ENCODE measurements at regions not wholly inside any gene's neighbourhood (a gene's known extent, or its start where the extent isn't known, plus 50 kb on each side); places are given as distances from the start of the nearest gene placed in this dataset.

DNA sequence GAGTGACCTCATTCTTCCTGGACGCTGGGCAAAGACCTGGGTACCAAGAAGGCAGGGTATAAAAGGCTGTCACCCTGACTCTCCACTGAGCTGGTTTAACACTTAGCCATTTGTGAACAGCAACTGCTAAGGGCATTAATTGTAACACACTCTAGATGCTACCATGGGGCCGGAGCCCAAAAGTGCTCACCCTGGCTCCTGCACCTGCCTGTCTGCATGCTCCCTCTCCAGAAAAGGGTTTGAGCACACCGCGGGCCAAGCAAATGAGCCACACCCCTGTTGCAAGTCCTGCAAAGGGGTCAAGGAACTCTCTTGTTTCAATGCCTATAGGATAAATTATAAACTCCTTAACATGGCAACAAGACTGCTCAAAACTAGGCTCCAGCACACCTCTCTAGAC lies 114.8 kb downstream of the TEX36 start:
- no peak for DNase-seq
- WGBS (ENCODE audit: insufficient coverage, low lambda C conversion rate), result no CpG with 5 or more reads among the region's 4 CpGs

DNA sequence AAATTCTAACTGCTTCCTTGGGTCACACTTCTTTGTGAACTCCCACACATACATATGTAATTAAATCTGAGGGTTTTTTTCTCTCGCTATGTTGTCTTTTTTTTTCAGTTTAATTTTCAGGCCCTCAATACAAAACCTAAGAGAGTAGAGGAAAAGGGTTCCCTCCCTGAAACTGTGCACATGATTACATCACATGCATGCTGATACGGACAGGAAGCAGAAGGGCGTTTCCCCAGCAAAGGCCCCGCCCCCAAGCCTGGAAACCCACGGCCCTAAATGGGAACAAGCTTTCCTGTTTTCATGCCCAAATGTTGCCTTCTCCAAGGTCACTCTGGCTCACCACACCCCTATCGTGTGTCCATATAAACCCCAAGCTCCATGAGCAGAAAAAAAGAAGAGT lies 115.4 kb downstream of the TEX36 start:
- no peak overlapping the region for H3K27ac ChIP-seq (ENCODE audit: low read length)
- H3K27me3 ChIP-seq (ENCODE audit: control insufficient read depth, insufficient read depth, low read length), result no peaks in the 10 kb centered on the region
- H3K4me1 ChIP-seq (ENCODE audit: control insufficient read depth, insufficient read depth, low read length), result no peaks in the 10 kb centered on the region
- 100% methylated on average over 3 of the region's 6 CpGs for WGBS (ENCODE audit: insufficient coverage, low lambda C conversion rate)
- no peaks in the 10 kb centered on the region for H3K9me3 ChIP-seq (ENCODE audit: control insufficient read depth, low read depth, low read length)
- no peak overlapping the region for H3K4me3 ChIP-seq (ENCODE audit: low read length)
- no peak for DNase-seq
- no peaks in the 10 kb centered on the region for H3K36me3 ChIP-seq (ENCODE audit: control insufficient read depth, insufficient read depth, low read length)

More for the DNA sequence above, 114.8 kb downstream of the TEX36 start:
- no peaks in the 10 kb centered on the region for H3K4me1 ChIP-seq (ENCODE audit: control insufficient read depth, insufficient read depth, low read length)
- no peaks in the 10 kb centered on the region for H3K27me3 ChIP-seq (ENCODE audit: control insufficient read depth, insufficient read depth, low read length)
- H3K36me3 ChIP-seq (ENCODE audit: control insufficient read depth, insufficient read depth, low read length), result no peaks in the 10 kb centered on the region
- no peak overlapping the region for H3K4me3 ChIP-seq (ENCODE audit: low read length)
- no peaks in the 10 kb centered on the region for H3K9me3 ChIP-seq (ENCODE audit: control insufficient read depth, low read depth, low read length)
- H3K27ac ChIP-seq (ENCODE audit: low read length), result no peak overlapping the region

DNA sequence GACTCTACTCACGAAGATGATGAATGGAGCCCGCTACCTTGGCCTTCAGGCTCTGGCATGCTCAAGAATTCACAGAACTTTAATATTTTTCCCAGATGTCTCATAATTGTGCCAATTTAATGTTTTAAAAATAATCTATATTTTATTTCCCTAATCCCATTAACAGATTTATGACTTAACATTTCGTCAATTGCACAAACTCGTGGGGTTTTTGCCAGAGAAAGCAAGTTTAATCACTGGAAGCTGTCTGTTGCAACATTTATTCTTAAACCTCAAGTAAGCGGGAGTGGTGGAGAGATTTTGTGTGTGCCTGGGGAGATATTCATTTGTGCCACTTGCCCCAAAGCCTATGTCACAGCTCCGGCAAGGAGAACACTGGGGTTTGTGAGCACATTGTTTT lies 117.9 kb downstream of the TEX36 start:
- 94% methylated on average over 3 of the region's 6 CpGs for WGBS (ENCODE audit: insufficient coverage, low lambda C conversion rate)
- no peak overlapping the region for H3K27ac ChIP-seq (ENCODE audit: low read length)
- H3K36me3 ChIP-seq (ENCODE audit: control insufficient read depth, insufficient read depth, low read length), result no peaks in the 10 kb centered on the region
- H3K27me3 ChIP-seq (ENCODE audit: control insufficient read depth, insufficient read depth, low read length), result no peaks in the 10 kb centered on the region
- no peaks in the 10 kb centered on the region for H3K9me3 ChIP-seq (ENCODE audit: control insufficient read depth, low read depth, low read length)
- H3K4me3 ChIP-seq (ENCODE audit: low read length), result no peak overlapping the region
- H3K4me1 ChIP-seq (ENCODE audit: control insufficient read depth, insufficient read depth, low read length), result no peaks in the 10 kb centered on the region
- DNase-seq, result no peak

DNA sequence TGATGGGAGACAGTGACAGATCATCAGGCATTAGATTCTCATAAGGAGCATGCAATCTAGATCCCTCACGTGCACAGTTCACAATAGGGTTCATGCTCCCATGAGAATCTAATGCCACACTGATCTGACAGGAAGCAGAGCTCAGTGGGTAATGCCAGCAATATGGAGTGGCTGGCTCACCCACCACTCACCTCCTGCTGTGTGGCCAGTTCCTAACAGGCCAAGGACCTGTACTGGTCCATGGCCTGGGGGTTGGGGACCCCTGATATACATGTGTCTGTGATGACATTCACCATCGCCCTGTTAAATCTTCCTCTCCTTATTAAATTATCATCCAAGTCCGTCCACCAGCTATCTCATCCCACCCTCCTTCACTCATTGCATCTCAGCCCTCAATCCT lies 118.4 kb downstream of the TEX36 start:
- Histone ChIP-seq H3K9me3 (ENCODE audit: control insufficient read depth, low read depth, low read length) (no peaks in the 10 kb centered on the region), H3K27ac (ENCODE audit: low read length) (no peak overlapping the region), H3K4me3 (ENCODE audit: low read length) (no peak overlapping the region), H3K27me3 (ENCODE audit: control insufficient read depth, insufficient read depth, low read length) (no peaks in the 10 kb centered on the region), H3K4me1 (ENCODE audit: control insufficient read depth, insufficient read depth, low read length) (no peaks in the 10 kb centered on the region), H3K36me3 (ENCODE audit: control insufficient read depth, insufficient read depth, low read length) (no peaks in the 10 kb centered on the region)
- 83% methylated on average over 2 of the region's 3 CpGs for WGBS (ENCODE audit: insufficient coverage, low lambda C conversion rate)
- DNase-seq, result no peak

DNA sequence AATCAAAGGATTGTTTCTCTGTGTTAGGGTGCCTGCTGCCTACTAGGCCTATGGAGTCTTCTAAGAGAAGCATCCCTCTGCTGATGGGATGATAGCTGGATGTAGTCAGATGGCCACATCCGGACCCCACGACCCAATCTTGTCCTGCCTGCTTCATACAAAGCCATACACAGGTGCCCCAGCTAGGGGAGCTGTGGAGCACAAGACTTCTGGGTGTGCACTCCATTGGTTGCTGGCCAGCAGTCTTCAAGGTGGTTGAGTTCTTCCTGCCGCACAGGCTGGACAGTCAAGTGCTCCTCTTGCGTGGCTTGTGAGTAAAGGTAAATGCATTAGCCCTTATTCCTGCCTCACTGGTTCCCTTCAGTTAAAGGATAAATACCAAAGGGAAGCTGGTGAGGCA lies 120.2 kb downstream of the TEX36 start:
- H3K27ac ChIP-seq (ENCODE audit: low read length), result no peak overlapping the region
- no peaks in the 10 kb centered on the region for H3K4me1 ChIP-seq (ENCODE audit: control insufficient read depth, insufficient read depth, low read length)
- WGBS (ENCODE audit: insufficient coverage, low lambda C conversion rate), result no CpG with 5 or more reads among the region's 4 CpGs
- no peak for DNase-seq
- no peaks in the 10 kb centered on the region for H3K27me3 ChIP-seq (ENCODE audit: control insufficient read depth, insufficient read depth, low read length)
- H3K9me3 ChIP-seq (ENCODE audit: control insufficient read depth, low read depth, low read length), result no peaks in the 10 kb centered on the region
- H3K36me3 ChIP-seq (ENCODE audit: control insufficient read depth, insufficient read depth, low read length), result no peaks in the 10 kb centered on the region
- no peak overlapping the region for H3K4me3 ChIP-seq (ENCODE audit: low read length)

DNA sequence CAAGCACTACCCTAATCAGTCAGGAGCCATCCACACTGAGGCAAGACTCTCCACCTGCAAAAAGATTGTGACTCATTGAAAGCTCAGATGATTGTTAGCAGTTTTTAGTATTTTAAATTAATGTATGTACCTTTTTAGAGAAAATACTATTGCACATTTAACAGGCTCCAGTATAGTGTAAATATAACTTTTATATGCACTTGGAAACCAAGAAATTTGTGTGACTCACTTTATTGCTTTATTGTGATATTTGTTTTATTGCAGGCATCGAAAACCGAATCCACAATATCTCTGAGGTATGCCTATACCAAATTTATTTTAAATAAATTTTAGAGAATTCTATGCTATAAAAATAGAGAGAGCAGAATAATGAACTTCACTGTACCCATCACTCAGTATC lies 122.0 kb downstream of the TEX36 start:
- WGBS (ENCODE audit: insufficient coverage, low lambda C conversion rate), result 86% methylated on average over 2 of the region's 2 CpGs

DNA sequence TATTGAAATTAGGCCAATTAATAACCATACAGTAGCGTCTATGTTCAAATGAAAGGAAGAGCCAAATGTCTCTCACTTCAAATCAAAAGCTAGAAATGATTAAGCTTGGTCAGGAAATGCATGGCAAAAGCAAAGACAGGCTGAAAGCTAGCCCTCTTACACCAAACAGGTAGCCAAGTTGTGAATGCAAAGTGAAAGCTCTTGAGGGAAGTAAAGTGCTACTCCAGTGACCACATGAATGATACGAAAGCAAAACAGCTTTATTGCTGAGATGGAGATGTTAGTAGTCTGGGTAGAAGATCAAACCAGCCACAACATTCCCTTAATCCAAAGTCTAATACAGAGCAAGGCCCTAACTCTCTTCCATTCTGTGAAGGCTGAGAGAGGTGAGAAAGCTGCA lies 123.8 kb downstream of the TEX36 start:
- no CpG with 5 or more reads among the region's 2 CpGs for WGBS (ENCODE audit: insufficient coverage, low lambda C conversion rate)
- DNase-seq, result no peak
- Histone ChIP-seq H3K27me3 (ENCODE audit: control insufficient read depth, insufficient read depth, low read length) (peaks cover 5% of the 10 kb centered on the region), H3K4me1 (ENCODE audit: control insufficient read depth, insufficient read depth, low read length) (no peaks in the 10 kb centered on the region), H3K36me3 (ENCODE audit: control insufficient read depth, insufficient read depth, low read length) (no peaks in the 10 kb centered on the region), H3K27ac (ENCODE audit: low read length) (no peak overlapping the region), H3K9me3 (ENCODE audit: control insufficient read depth, low read depth, low read length) (no peaks in the 10 kb centered on the region), H3K4me3 (ENCODE audit: low read length) (no peak overlapping the region)

More for the DNA sequence above, 122.0 kb downstream of the TEX36 start:
- peaks cover 5% of the 10 kb centered on the region for H3K27me3 ChIP-seq (ENCODE audit: control insufficient read depth, insufficient read depth, low read length)
- H3K27ac ChIP-seq (ENCODE audit: low read length), result no peak overlapping the region
- DNase-seq, result no peak
- H3K36me3 ChIP-seq (ENCODE audit: control insufficient read depth, insufficient read depth, low read length), result no peaks in the 10 kb centered on the region
- H3K4me1 ChIP-seq (ENCODE audit: control insufficient read depth, insufficient read depth, low read length), result no peaks in the 10 kb centered on the region
- H3K4me3 ChIP-seq (ENCODE audit: low read length), result no peak overlapping the region
- H3K9me3 ChIP-seq (ENCODE audit: control insufficient read depth, low read depth, low read length), result no peaks in the 10 kb centered on the region

DNA sequence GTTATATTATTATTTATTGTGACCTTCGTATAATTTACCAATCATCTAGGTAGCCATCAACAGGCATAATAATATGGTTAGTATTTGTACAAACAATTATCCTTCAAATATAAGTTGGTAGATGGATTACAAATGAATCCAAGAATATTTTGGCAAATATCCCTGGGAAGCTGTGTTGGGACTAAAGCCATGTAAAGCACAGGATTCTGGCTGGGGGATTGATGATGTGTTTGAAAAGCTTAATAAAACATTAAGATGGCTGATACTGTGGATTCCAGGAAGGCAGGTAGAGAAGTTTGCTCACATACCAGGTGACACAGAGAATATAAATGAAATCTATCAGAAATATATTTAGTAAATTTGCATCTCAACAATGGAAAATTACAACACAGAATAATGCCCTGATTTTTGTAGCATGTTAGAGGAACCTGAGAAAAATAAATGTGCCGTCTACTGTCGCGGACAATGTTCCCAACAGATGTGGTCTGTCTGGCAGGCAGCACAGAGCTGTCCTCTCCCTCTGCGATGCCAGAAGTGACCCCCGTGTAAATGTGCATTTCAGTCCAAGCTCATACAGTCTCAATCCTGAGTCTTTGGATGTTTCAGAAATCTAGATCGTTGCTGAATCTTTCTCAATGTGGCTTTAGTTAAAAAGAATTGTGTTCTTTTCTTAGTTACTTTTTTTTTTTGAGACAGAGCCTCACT lies 125.0 kb downstream of the TEX36 start:
- WGBS (ENCODE audit: insufficient coverage, low lambda C conversion rate), result 100% methylated on average over 1 of the region's 7 CpGs

DNA sequence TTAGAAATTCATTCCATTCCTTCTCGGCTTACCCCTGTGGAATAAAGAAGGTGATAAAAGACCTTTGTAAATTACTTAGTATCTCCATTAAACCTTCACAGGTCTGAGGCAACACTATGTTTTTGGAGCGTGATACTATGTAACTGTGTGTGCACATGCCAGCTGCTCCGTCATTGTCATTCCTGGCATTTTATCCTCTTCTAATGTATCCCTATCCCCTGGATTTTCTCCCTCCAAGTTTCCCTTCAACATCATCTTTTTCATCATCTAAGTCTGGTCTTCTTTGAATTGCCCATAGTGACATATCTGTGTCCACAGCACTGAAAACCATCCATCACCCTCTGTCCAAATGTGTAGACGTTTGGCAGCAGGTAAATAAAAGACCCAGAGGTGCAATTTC lies 125.7 kb downstream of the TEX36 start:
- WGBS (ENCODE audit: insufficient coverage, low lambda C conversion rate), result 43% methylated on average over 1 of the region's 4 CpGs
- DNase-seq, result no peak
- H3K27ac ChIP-seq (ENCODE audit: low read length), result no peak overlapping the region

More for the DNA sequence above, 125.0 kb downstream of the TEX36 start:
- Histone ChIP-seq H3K36me3 (ENCODE audit: control insufficient read depth, insufficient read depth, low read length) (no peaks in the 10 kb centered on the region), H3K4me3 (ENCODE audit: low read length) (no peak overlapping the region), H3K4me1 (ENCODE audit: control insufficient read depth, insufficient read depth, low read length) (no peaks in the 10 kb centered on the region), H3K9me3 (ENCODE audit: control insufficient read depth, low read depth, low read length) (no peaks in the 10 kb centered on the region), H3K27me3 (ENCODE audit: control insufficient read depth, insufficient read depth, low read length) (peaks cover 5% of the 10 kb centered on the region), H3K27ac (ENCODE audit: low read length) (no peak overlapping the region)
- DNase-seq, result no peak

DNA sequence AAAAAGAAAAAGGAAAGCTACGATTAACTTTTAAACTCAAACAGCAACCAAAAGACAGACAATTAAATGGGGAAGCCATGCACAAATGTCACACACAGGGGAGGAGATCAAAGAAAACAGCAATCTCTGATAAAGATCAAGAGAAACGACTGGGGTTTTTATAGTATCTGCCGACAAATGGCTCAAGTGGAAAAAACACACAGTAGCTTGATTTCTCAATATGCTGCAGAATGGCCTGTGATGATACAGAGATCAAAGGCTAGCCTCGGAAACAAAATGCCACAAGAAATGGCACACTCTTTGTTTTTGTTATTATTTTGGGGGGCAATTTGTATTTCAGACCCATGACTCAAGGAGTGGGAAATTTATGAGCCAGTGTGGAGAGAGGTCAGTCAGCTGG lies 126.1 kb downstream of the TEX36 start:
- no peaks in the 10 kb centered on the region for H3K9me3 ChIP-seq (ENCODE audit: control insufficient read depth, low read depth, low read length)
- H3K27me3 ChIP-seq (ENCODE audit: control insufficient read depth, insufficient read depth, low read length), result peaks cover 5% of the 10 kb centered on the region
- H3K4me3 ChIP-seq (ENCODE audit: low read length), result no peak overlapping the region
- no peaks in the 10 kb centered on the region for H3K4me1 ChIP-seq (ENCODE audit: control insufficient read depth, insufficient read depth, low read length)
- DNase-seq, result no peak
- no peak overlapping the region for H3K27ac ChIP-seq (ENCODE audit: low read length)
- H3K36me3 ChIP-seq (ENCODE audit: control insufficient read depth, insufficient read depth, low read length), result no peaks in the 10 kb centered on the region
- WGBS (ENCODE audit: insufficient coverage, low lambda C conversion rate), result 14% methylated on average over 2 of the region's 4 CpGs

More for the DNA sequence above, 125.7 kb downstream of the TEX36 start:
- Histone ChIP-seq H3K36me3 (ENCODE audit: control insufficient read depth, insufficient read depth, low read length) (no peaks in the 10 kb centered on the region), H3K4me3 (ENCODE audit: low read length) (no peak overlapping the region), H3K27me3 (ENCODE audit: control insufficient read depth, insufficient read depth, low read length) (peaks cover 5% of the 10 kb centered on the region), H3K9me3 (ENCODE audit: control insufficient read depth, low read depth, low read length) (no peaks in the 10 kb centered on the region), H3K4me1 (ENCODE audit: control insufficient read depth, insufficient read depth, low read length) (no peaks in the 10 kb centered on the region)

DNA sequence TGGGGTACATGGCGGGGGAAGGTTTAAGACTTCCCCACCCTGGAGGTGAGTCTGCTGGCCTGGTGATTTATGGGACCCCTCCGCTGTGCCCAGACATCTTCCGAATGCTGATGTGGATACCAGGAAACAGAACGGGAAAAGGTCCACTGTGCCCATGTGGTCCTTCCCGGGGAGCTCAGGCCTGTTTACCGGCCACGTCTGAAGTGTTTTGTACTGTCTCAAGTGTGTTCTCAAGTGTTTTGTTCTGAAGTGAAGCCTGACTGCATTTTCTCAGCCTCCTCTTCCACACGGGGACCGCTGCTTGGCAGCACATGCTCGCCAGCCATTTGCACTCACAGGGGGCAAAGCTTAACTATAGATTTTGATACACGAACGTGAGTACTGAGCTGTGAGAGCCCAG lies 127.2 kb downstream of the TEX36 start:
- no peaks in the 10 kb centered on the region for H3K4me1 ChIP-seq (ENCODE audit: control insufficient read depth, insufficient read depth, low read length)
- peaks cover 5% of the 10 kb centered on the region for H3K27me3 ChIP-seq (ENCODE audit: control insufficient read depth, insufficient read depth, low read length)
- no peak for DNase-seq
- H3K9me3 ChIP-seq (ENCODE audit: control insufficient read depth, low read depth, low read length), result no peaks in the 10 kb centered on the region
- WGBS (ENCODE audit: insufficient coverage, low lambda C conversion rate), result no CpG with 5 or more reads among the region's 12 CpGs
- no peak overlapping the region for H3K4me3 ChIP-seq (ENCODE audit: low read length)
- no peak overlapping the region for H3K27ac ChIP-seq (ENCODE audit: low read length)
- H3K36me3 ChIP-seq (ENCODE audit: control insufficient read depth, insufficient read depth, low read length), result no peaks in the 10 kb centered on the region

All from large intestine (tissue), 3 donors.